ENCODE measurements at regions not wholly inside any gene's neighbourhood (a gene's known extent, or its start where the extent isn't known, plus 50 kb on each side); places are given as distances from the start of the nearest gene placed in this dataset.

DNA sequence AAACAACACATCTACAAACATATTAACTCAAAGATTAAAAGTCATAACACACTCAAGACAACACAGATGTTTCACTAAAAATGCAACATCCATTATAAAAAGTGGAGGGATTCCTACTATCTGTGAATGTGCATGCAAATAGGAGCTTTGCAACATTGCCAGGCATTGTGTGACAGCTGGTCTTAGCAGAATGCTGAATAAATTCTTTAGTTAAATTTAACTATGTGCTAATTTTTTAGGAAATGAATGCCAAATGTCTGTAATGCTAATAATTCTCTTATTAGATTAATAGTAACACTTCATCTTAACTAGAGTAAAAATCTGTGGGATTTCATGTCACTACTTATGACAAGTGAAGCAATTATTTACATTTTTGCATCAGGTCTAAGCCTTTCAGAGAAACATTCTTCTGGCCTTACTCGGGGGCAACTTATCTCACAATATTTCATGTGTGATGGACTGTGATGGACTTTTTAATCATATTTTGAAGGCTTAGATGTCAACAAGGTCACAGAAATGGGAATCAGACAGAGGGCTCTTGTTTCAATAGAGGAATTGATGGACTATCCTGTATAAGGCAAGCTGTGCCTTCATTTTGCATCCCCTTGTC is 524.6 kb upstream of the KCND2 start:
- TF ChIP-seq POLR2AphosphoS5 (IDR thresholded peaks at IDR 0.05; ENCODE audit: borderline replicate concordance, low read depth, low read length) (no peak), EZH2 (IDR thresholded peaks at IDR 0.05) (no peak)
